ENCODE measurements at regions not wholly inside any gene's neighbourhood (a gene's known extent, or its start where the extent isn't known, plus 50 kb on each side); places are given as distances from the start of the nearest gene placed in this dataset.

DNA sequence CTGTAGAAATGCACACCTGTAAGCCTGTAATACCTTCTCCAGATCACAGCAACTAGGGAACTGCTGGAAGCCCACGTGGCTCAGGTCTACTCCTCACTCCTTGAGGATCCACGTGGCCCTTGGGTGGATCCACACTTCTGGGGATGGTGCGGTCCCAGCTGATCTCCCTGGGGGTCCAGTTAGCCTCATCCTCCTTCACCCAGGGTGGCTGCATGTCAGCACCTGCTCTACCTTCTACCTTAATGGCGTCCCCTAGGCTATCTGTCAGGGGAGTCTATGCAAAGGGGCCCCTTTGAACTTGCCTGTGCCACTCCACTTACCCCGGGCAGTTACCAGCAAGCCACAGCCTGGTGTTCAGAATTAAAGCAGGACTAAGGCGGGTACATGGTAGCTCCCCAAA is 284.7 kb downstream of the MYCN start:
- TF ChIP-seq, protein P1, sequence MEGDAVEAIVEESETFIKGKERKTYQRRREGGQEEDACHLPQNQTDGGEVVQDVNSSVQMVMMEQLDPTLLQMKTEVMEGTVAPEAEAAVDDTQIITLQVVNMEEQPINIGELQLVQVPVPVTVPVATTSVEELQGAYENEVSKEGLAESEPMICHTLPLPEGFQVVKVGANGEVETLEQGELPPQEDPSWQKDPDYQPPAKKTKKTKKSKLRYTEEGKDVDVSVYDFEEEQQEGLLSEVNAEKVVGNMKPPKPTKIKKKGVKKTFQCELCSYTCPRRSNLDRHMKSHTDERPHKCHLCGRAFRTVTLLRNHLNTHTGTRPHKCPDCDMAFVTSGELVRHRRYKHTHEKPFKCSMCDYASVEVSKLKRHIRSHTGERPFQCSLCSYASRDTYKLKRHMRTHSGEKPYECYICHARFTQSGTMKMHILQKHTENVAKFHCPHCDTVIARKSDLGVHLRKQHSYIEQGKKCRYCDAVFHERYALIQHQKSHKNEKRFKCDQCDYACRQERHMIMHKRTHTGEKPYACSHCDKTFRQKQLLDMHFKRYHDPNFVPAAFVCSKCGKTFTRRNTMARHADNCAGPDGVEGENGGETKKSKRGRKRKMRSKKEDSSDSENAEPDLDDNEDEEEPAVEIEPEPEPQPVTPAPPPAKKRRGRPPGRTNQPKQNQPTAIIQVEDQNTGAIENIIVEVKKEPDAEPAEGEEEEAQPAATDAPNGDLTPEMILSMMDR (conservative IDR thresholded peaks at IDR 0.05 in 1 of 2, IDR thresholded peaks at IDR 0.05 in 1 of 2; ENCODE audit: extremely low read depth in 1 of 2, insufficient read depth in 1 of 2, low read depth in 1 of 2, low read length in 2 of 2) = no peak
- no peak for TF ChIP-seq EZH2 (IDR thresholded peaks at IDR 0.05; ENCODE audit: borderline replicate concordance, low read length)
